ENCODE measurements at regions not wholly inside any gene's neighbourhood (a gene's known extent, or its start where the extent isn't known, plus 50 kb on each side); places are given as distances from the start of the nearest gene placed in this dataset.
"Not testable (repeated sequence)": the region's sequence is repeated elsewhere in the genome, so short reads cannot be mapped to it uniquely, and the experiment has no call there.

DNA sequence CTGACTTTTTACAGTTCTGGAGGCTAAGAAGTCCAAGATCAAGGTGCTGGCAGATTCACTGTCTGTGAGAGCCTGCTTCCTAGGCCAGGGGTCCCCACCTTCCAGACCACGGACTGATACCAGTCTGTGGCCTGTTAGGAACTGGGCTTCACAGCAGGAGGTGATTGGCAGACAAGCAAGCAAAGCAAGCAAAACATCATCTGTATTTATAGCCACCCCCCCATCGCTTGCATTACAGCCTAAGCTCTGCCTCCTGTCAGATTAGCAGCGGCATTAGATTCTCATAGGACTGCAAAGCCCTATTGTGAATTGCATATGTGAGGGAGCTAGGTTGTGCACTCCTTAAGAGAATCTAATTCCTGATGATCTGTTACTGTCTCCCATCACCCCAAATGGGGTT is 194.7 kb upstream of the THRB start:
- DNase-seq: no peak

DNA sequence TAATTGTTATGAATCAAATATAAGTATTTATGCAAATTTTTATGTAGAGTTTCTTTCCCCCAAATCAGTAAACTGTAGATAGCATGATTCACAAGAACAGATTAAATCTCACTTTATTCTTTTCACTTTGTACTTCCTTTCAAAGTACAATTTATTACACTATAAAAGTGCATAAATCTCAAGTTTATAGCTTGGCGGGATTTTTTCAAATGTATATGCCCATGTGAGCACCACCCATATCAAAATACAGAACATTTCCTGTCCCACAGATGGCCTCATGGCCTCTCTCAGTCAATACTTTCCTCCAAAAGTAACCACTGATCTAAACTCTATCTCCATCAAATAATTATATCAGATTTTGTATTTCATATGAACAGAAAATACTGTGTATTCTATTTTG is 196.1 kb upstream of the THRB start:
- DNase-seq: no peak

DNA sequence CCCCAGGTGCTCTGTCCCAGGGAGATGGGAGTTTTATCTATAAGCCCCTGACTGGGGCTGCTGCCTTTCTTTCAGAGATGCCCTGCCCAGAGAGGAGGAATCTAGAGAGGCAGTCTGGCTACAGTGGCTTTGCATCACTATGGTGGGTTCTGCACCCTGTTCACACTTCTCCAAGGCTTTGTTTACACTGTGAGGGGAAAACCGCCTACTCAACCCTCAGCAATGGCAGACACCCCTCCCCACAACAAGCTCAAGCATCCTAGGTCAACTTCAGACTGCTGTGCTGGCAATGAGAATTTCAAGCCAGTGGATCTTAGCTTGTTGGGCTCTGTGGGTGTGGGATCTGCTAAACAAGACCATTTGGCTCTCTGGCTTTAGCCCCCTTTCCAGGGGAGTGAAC is 204.4 kb upstream of the THRB start:
- DNase-seq: not testable (repeated sequence)

DNA sequence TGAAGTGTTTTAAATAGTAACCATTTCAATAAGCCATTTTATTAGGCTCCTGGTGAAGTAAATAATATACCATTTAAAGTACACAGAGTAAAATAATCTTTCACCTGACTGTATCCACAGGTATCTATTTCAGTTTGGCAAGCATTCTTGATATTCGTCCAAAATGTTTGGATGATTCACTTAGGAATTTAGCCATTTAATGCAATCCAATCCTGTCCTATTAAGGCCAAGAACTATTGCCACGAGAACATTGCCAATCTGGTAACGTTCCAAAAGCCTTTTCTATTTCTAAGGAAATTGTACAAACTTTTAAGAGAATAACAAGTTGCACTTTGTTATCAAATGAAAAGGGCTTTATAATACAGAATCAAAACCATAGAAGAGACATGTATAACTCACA is 209.8 kb upstream of the THRB start:
- DNase-seq: no peak

DNA sequence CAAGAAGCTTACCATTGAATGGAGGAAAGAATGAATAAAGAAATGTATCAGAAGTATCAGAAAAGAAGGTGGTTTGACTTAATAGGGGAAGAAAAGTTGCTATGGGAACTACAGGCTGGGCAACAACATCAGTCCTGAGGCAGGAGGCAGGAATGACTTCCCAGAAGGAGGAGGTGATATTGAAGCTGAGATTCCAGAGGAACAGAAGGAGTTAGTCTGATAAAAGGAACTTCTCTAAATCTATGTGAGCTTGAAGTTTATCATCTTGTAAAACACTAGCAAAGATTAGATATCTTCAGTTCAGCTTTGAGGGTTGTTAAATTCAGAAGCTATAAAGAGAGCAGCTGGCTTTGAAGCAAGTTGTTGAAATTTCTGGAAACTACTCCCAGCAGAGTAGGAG is 213.3 kb upstream of the THRB start:
- DNase-seq: no peak

DNA sequence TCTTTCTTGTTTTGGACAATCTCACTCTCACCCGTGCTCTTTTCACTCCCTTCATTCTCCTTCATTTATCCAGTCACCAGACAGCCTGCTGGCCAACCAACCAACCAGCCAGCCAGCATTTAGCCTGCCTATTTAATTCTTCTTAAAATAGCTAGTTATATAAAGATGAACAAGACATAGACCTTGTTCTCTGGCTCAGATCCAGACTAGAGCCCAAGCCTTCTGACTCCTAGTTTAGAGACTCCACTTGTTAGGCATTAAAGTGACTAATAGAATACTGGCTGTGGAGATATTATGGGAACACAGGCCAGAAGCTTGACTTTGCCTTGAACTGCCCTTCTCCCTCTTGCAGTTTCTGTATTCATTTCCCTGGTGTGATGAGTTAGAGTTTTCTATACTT is 215.3 kb upstream of the THRB start:
- no peak for DNase-seq

DNA sequence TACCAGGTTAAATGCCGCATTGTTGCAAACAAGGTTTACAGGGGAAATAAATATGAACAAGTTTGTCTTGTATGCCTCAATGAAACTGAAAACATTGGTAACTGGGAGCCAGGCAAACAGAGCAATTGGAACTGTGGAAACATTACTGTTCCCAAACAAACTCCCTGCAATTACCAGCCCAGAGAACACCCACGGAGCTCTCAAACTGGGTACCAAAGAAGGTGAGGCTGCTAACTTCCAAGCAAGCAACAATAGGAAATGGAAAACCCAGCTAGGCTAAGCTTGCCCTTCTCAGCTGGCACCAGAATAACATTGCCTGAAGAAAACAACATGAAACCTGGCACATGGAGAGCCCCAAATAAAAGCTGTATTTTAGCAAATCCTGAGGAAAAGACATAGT is 218.9 kb upstream of the THRB start:
- no peak for DNase-seq

DNA sequence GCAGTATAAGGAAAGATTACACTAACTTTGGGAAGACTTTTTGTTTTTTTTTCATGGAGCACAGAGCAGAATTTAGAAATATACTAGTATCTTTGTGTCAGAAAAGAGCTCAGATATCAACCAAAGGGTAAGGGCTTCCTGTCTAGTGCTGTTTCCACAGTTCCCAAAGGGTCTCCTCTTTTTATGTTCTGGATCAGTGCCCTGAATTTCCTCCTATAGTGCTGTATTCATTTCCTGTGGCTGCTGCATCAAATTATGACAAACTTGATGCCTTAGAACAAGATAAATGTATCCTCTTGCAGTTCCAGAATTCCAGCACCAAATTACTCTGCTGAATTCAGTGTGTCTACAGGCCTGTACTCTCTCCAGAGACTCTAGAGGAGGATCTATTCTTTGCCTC is 219.8 kb upstream of the THRB start:
- DNase-seq: no peak

DNA sequence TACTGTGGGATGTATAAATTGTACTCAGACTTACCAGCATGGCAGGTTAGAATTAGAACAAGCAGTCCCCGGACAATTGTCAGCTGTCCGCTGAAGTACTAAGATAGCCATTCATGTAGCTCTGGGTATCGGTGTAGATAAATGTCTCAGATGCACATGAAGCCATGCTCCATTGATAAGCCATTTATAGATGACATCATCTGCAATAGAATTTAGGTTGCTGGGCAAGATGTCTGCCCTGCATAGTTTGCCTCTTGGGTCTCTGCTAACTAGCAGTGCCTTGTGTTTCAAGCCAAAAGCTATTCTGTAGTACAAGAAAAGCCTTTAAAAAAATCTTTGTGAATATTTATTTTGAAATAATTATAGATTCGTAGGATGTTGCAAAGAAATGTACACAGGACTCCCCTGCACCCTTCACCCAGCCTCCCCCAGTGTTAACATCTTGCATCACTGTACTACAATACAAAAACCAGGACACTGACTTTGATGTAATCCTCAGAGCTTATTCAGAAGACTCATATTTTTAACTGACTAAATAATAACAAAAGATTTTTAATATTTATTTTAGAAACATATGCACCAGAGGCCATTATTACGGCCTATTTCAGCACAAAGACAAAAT is 220.6 kb upstream of the THRB start:
- DNase-seq: no peak

DNA sequence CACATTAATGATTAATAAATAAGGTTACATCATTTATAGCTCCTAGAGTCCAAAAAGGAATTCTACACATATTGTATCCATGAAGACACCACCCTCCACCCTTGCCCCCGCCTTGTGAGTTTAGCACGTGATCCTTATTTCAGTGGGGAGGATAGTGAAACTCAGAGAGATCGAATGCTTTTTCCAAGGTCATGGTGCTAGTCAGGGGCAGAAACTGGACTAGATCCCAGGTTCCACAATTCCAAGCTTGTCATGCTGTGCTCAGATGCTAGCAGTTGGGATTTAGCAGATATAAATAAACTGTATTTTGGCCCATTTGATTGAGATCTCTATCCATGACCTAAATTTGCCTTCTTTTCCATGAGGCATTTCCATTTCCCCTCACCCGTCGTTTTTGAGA is 227.4 kb upstream of the THRB start:
- DNase-seq: no peak

DNA sequence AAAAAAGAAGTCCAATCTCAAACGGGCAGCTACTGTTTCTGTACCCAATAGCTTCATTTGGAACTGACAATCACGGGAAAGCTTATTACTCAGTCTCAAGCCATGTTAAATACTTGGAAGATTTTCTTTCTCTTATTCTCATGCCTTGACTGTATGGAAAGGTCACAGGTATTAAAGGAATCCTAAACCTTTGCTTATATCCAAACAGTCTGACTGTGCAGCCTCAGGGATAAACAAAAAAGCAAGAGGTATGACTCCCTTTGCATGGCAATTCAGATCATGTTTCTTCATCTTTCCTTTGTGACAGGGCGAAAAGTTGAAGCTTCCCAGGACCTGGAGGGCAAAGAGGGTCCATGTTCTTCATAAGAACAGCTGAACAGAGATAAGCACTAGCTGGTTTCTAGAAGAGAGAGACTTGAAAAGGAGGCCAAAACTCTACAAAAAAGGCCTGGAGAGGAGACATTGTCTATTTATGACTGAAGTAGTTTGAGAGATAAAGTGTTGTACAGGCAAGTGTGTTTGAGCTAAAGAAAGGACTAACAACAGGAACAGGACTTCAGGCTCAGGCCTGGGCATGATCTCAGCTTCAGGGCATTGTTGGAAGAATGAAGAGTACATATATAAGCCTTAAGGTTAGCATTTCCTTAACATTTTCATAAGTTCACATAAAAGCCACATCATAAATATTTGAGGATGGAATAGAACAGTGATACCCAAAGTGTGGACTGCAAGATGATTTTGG is 231.0 kb upstream of the THRB start:
- DNase-seq: no peak

DNA sequence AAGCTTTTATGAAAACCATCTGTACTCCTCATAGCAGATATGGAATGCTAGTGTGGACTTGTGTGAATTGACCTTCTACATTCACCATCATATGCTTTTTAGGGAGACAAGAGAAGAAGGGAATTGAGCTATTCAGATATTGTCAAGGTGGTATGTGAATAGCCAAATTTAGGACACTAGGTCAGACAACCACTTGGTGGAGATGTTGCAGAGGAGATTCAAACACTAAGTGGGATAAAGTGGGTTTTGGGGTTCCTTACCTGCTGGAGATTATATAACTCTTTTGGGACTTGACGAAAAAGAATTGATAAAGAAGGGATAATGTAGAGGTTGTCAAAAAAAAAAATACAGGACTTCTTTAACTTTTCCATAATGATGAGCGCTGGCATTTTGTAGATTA is 231.8 kb upstream of the THRB start:
- DNase-seq: no peak

DNA sequence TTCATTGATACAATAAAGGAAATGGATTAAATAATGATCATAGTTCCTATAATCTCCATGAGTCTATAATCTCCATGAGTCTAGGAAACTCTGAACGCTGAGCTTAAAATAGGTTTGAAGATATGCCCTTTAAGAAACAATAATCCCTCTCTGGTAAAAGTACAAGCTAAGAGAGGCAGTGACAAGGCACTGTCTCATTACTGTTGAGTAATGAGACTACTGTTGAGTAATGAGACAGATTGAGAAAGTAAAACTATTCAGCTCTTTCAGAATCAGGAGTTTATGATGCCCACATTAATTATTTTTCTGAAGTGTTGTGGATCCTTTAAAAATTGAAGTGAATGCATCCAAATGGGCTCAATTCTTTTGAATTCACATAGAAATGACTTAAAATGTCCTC is 235.5 kb upstream of the THRB start:
- DNase-seq: no peak

DNA sequence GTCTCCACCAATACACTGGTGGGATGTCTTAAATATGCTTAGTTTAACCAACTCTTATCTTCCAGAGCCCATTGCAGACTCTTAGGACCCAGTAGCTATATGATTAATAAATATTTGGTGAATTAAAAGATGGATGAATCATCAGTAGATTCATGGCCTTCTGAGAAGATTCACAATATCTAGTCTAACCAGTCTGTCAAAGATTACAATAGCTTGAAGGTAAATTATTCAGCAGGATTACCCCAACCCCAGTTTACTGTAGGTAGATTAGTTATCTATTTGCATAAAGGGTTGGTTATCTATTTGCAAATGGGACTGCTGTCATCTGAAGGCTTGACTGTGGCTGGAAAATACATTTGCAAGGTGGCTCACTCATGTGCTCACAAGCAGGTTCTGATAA is 239.4 kb upstream of the THRB start:
- no peak for DNase-seq

DNA sequence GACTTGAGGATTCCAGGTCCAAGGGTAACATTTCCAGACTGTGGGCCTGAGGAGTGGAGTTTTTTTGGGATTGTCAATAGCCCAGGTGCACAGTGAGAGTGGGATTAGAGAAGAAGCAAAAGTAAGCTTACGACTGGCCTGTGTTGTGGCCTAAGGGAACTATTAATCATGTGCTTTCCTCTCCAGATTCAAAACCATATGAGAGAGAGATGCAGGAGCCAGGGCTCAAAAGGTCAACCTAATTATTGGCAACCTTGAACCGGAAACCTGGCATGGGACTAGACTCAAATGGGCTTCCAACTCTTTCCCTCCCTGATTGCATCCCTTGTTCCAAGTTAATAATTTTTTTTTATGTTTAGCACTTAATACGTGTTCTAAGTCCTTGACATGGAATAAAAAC is 242.1 kb upstream of the THRB start:
- DNase-seq: no peak

DNA sequence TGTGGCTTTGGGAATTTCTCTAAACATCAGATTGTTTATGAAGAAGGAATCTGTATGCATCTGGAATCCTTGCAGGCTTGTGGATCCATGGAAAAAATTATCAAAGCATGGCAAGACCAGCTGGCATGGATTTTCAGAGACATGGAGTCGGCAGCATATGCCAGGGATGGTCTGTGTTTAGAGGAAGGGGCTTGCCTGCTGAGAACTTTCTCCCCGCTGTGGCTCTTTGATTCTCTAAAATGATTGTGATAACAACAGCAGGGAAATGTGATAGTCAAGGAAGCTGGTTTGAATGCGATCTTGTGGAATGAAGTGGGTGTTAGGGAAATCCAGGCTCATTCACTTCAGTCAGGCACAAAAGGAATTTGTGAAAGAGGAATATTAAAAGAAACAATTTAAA is 245.7 kb upstream of the THRB start:
- DNase-seq: no peak

DNA sequence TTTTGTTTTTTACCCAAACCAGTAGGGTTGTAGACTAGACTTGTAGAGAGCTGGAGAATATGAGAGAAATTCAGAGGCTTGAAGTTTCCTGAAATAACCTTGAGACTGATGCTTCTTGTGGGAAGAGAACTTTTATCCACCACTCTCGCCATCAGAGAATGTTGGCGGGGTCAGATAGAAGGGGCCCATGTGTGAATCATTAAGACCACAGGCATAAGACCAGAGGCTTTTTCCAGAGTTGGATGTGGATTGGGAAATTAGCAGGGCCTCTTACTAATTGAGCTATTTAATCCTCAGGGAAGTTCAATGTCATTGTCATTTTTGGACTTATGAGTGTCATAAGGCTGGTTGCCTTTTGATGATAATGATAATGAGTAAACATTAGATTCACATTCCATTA is 246.9 kb upstream of the THRB start:
- no peak for DNase-seq

DNA sequence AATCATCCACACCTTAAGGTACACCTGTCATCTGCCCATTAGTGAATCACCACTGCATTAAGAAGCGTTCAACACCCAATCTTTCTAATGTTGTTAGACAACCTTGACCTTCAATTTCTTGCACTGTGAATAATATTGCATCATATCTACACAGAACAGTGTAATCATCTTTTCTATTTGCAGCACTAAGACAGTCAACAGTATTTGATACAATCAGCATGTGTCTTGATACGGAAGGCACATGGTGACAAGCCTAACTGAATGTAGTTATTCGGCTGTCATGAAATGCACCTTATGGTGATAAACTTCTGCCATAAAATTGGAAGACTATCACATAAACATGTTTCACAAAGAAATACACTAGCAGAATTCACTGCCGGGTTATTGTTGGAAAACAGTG is 253.9 kb upstream of the THRB start:
- DNase-seq: no peak

DNA sequence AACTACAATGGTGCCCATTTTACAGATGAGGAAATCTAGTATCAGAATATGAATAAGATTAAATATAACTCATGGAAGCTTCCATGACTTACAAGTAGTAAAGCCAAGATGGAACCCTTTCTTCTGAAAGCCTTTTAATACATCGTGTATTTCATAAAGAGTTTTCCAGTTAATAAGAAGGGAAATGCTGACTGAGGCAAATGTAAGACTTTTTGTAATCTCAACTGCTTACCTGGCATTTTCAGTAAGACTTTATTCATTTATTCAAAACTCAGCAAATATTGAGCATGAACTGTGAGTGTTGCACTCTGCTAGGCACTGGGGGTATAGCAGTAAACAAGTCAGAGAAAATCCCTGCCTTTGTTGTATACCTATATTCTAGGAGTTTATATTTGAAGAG is 256.4 kb upstream of the THRB start:
- DNase-seq: no peak

DNA sequence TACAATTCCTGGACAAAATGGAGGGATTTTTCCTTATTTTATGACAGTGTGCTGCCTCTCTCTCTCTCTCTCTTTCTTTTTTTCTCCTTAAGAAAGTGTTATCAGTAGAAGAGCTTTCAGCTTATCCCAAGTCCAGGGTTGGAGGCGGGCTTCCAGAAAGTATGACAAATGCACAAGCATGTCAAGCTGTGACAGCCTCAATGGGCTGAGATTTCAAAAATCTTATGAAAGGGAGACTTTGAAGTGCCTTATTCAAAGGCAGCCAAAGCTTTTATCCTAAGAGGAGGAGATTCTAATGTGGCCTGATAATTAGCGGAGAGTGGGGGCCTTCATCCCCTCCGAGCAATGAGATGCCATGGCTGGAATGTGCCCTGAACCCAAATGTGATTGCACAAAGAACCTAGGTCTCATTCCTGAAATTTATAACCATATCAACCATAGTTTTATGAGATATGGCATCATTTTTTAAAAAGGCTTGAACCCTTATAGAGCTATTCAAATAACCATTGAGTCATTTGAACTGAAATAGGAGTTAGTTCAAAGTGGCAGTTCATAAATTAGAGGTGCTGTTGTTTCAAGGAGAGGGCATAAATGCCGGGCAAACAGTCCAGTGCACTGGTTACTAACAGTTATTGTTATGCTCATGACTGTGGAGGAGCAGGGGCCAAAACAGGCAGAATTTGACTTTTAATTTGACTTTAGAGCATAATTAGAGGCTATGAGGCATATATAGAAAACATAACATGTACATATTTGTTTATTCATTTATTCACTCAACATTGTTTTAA is 261.6 kb upstream of the THRB start:
- DNase-seq: no peak

DNA sequence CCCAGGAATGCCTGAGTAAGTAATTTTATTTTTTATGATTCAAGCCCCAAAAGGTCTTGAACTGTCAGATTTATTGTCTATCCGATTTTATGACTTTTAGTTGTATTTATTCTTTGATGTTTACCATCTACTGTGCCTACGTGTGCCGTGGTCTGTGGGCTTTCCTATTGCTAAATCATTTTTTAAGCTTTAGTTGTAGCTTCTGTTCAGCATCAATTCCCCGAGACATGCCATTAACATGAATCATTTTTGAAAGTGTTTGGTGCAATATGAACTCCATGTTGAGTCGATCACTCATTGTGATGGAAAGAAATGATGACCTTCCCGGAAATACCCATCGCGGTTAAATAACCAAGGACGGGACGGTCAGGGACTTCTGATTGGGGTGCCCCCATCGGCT is 268.7 kb upstream of the THRB start:
- DNase-seq: no peak

DNA sequence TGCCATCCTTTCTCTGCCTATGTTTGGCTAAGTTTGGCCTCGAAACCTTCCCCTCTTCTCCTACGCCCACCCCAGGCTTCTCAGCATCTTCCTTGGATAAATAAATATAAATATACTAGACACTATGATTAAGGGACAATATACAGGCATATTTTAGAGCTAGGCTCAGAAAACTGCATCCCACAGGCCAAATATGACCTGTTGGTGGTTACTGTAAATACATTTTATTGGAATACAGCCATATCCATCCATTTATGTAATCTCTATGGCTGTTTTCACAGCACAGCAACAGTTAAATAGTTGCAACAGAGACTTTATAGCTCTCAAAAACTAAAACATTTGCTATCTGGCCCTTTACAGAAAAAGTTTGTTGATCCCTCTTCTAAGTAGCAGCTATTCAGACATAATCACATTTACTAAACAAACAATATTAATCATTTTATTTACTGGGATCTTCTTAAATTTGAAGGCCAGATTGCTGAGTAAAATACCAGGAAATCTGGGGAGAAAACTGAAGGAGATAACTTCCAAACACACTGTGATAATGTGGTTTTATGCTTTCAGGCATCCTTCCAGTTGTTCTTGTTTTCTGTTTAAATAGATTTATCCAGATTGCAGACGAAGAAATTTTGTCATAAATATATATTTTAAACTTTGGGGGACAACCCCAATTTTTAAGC is 269.7 kb upstream of the THRB start:
- DNase-seq: no peak

DNA sequence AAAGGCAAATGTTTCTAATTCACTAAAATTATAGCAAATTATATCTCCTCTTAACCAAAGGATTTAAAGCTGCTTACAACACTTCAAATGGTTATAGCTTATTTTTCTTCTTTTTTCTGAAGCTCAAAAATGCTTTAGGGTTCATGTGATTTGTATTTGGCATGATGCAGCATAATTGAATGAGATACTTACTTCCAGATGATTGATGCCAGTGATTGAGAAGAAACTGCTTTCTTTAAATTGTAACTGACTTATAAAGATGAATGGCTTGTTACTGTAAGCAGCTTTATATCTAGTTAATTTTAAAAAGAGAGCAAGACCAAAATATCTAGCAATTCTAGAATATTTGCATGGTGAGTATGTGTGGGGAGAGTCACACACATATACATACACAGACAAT is 270.7 kb upstream of the THRB start:
- DNase-seq: no peak

DNA sequence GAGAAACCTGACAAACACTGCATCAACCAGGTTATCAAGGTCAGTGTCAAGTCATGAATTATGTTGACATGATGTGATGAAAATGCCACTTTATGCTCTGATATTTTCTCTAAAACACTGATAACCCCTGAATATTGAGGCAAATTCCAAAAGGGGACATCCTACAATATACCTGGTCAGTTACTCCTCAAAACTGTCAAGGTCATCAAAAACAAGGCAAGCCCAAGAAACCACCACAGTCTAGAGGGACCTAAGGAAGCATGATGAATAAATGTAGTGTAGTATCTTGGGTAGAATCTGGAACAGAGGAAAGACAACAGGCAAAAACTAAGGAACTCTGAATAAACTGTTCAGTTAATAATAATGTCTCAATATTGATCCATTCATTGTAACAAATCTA is 275.3 kb upstream of the THRB start:
- DNase-seq: no peak

Measured in NCI-H345 (cell line).